HG03097 (cell line): ENCODE measurements at regions not wholly inside any gene's neighbourhood (a gene's known extent, or its start where the extent isn't known, plus 50 kb on each side); places are given as distances from the start of the nearest gene placed in this dataset.

Source experiments
- ATAC-seq: cut with Tn5 transposase; IDR thresholded peaks from one replicate; pipeline ENCODE4 v1.9.1; 2021; ENCODE audit not compliant: unreplicated experiment, low FRiP score

DNA sequence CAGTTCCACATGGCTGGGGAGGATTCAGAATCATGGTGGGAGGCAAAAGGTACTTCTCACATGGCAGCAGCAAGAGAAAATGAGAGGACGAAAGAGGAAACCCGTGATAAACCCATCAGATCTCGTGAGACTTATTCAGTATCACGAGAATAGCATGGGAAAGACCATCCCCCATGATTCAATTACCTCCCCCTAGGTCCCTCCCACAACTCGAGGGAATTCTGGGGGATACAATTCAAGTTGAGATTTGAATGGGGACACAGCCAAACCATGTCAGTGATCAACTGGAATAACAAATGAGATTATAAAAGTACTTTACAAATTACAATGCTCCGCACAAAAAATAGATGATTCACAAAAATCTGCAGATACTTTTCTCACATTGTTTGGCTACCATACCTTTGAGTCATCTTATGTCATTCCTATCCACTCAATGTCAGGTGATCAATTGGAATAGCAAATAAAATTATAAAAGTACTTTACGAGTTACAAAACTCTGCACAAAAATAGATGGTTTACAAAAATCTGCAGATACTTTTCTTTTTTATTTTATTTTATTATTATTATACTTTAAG is 338.9 kb downstream of the C12orf50 start:
- no peak for ATAC-seq

GRCh38 chr12:87689196-87689595 is 340.0 kb downstream of the C12orf50 start:
- ATAC-seq: no peak

- no peak for ATAC-seq
These were observed 341.8 kb downstream of the C12orf50 start for GRCh38 chr12:87687362-87687761.

GRCh38 chr12:87685696-87686095 is 343.5 kb downstream of the C12orf50 start:
- no peak for ATAC-seq

DNA sequence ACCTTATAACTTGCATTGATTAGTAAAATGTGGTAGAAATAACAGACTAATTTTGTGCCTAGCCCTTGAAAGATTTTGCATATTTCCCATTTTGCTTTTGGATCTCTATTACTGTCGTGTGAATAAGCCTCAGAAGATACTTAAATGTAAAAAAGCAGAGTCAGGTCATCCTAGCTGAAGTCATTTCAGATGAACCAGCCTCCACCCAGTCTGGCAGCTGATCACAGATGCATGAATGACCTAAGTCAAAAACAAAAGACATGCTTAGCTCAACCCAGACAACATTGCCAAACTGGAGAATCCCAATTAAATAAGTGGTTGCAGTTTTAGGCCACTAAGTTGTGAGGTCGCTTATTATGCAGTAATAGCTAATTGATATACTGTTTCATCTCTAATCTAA is 349.9 kb downstream of the C12orf50 start:
- ATAC-seq: no peak

- no peak for ATAC-seq
These were observed 350.7 kb downstream of the C12orf50 start for GRCh38 chr12:87678453-87678852.

- no peak for ATAC-seq
These were observed 352.5 kb downstream of the C12orf50 start for GRCh38 chr12:87676731-87677130.

DNA sequence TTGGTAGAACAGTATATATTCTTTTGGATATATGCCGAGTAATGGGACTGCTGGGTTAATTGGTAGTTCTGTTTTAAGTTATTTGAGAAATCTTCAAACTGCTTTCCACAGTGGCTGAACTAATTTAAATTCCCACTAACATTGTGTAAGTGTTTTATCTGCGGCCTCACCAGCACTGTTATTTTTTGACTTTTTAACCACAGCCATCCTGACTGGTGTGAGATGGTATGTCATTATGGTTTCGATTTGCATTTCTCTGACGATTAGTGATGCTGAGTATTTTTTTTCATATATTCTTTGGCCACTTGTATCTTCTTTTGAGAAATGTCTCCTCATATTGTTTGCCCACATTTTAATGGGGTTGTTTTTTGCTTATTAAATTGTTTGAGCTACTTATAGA is 357.4 kb downstream of the C12orf50 start:
- ATAC-seq: no peak

DNA sequence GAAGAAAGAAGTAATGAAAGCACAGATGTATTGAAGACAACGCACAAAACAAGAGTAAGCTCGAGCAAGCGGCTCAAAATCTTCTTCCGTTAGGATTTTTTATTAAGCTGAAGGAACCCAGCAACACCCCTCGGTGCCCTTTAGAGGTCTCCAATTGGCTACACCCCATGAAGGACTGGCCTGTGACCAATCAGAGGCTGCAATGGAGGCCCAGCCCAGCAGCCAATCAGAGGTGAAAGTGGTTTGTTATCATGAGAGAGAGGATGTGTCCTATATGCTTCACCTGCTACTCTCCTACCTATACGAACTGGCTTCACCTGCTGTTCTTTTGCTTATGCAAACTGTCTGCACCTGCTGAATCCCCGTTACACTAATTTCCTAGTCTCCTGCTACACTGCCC is 358.8 kb downstream of the C12orf50 start:
- no peak for ATAC-seq

- no peak for ATAC-seq
These were observed 361.8 kb downstream of the C12orf50 start for GRCh38 chr12:87667378-87667777.

DNA sequence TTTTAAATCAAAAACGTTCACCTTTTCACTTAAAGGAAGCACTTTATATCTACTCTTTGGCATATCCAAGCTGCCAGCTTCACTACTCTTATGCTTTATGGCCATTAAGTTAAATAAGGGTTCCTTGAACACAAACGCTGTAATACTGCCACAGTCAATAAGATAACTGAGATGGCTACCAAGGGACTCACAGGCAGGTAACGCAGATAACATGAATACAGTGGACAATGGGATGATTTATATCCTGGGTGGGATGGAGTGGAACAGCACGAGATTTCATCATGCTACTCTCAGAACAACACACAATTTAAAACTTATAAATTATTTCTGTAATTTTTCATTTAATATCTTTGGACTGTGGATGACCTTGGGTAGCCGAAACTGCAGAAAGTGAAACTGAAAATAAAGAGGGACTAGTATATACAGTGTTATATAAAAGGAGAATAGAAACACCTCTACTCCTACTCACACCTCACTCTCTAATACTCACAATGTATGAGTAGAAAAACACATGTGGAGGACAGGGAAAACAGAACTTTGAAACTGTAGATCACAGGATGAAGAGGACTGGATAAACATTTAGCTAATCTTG is 367.3 kb downstream of the C12orf50 start:
- ATAC-seq: peak; percentile 74

- no peak for ATAC-seq
These were observed 368.0 kb downstream of the C12orf50 start for GRCh38 chr12:87660987-87661774.

GRCh38 chr12:87660291-87660690 is 368.9 kb downstream of the C12orf50 start:
- ATAC-seq: no peak

DNA sequence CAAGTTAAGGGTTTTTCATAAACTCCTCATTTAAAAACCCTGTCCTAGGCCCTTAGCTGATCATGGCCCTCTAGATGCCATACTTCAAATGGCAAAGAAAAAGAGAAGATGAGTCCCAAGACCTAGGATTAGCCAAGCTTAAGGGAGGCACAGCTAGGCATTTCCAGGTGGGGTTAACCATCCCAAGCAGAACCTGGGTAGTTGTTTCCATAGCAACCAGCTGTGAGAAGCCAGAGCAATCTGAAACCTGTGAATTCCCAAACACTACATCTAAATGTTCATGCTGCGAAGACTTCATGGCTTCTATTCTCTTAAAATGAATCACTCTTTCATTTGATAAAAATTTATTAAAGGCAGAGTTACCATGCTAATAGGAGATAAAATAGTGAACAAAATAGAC is 372.9 kb downstream of the C12orf50 start:
- ATAC-seq: no peak

DNA sequence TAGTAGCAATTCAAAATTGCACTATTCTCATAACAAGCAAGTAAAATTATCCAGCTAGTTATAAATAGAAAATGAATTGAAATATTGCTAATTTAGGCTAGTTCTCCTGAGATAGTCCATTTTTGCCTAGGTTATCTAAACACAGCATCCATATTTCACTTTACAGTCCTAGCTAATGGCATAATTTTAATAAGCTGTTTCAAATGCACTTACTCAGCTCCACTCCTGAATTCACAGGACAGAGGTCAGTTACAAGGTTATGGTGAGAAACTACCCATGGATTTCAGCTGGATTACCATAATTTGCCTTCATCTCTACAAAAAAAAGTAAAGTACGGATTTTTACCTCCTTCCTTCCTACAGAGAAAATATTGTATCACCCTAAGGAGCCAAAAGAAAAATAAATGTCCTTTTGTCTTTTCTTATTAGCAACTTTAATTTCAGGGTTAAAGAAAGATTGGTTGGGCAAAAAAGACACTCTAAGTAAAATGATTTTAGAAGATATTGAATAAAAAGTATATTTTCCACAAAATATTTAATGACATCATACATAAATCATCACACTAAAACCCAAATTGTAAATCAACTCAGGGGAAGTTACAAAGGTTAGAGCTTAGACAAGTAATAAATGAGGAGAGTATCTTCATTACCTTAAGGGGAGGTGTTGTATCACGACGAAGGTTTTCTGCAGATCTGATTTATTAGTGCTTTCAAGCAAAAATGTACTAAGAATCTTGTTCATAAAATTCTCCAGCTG is 377.4 kb downstream of the C12orf50 start:
- no peak for ATAC-seq

GRCh38 chr12:87642245-87642644 is 387.0 kb downstream of the C12orf50 start:
- ATAC-seq: no peak

DNA sequence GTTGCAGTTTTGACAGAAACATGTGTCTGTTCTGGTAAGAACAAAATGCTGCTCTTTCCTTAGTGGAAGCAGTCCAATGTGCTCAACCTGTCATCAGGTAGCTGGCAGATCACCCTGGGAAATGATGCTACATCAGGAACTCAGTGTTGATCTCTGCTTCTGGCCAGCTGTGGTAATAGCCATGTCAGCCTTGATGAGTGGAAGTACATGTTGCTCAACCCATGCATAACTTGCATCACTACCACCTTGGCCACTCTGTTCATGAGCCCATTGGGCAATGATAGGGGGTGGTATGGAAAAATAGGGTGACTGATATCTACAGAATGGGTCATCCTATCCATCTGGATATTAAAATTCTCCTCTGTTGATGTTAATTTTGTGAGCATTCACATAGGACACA is 411.0 kb downstream of the C12orf50 start:
- no peak for ATAC-seq

- no peak for ATAC-seq
These were observed 416.2 kb downstream of the C12orf50 start for GRCh38 chr12:87612996-87613395.

DNA sequence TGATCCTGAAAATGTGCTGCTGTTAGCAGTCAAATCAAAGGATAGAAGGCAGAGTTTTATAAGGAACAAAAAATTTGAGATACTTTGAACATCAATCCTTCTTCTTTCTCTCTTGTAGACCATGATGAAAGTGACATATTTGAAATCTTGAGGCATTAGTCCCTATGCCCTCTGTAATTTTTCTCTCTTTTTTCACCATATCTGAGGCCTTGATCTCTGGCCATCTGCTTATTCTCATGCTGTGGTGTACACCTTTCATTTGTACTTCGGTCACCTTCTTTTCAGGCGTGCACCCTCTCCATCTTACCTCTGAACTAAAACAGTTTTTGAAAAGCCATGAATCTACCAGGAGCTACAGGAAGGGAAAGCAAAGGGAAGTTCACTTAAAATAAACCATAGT is 420.9 kb downstream of the C12orf50 start:
- no peak for ATAC-seq

DNA sequence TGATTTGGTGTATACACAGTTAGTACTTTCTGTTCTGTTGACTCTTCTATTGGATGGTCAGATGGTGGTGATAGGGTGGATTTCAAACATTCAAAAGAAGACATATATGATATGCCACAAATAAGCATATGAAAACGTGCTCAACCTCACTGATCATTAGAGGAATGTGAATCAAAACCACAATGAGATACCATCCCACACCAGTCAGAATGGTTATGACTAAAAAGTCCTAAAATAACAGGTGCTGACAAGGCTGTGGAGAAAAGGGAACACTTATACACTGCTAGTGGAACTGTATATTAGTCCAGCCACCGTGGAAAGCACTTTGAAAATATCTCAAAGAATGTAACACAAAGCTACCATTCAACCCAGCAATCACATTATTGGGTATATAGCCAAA is 425.5 kb downstream of the C12orf50 start:
- ATAC-seq: no peak

DNA sequence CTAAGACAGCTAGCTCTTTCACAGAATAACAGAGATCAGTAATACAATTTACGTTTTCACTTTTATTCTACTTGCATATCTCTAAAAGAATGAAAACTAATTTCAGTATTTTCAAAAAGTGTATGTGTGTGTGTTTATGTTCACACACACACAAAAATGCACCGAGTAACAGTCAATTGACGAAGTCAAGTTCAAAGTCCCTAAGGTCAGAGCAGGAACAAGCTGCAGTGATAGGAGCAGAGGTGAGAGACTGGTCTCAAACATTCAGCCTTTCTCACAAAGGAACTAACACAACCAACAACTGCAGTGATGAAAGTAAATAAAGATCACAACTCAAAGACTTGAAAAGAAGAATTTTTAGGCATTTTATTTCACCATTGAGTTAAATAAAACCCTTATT is 429.7 kb downstream of the C12orf50 start:
- no peak for ATAC-seq
